ENCODE measurements at regions not wholly inside any gene's neighbourhood (a gene's known extent, or its start where the extent isn't known, plus 50 kb on each side); places are given as distances from the start of the nearest gene placed in this dataset.

DNA sequence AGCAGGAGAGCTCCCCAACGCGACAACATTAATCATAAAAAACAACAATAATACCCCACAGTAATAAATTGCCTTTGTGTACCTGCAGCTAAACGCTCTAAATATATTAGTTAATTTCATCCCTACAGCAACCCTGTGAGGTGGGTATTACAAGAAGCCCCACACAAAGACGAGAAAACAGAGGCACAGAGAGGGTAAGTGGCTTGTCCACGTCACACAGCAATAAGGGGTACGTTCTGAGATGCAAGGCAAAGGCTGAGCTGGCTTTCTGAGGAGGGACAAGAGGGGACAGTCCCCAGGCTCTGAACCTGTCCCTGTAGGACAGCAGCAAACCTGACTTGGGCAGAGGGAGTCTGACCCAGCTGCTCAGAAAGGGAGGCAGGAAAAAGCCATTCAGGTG lies 78.2 kb downstream of the NCOR2 start:
- Histone ChIP-seq H4K8ac (ENCODE audit: low read depth in 2 of 2, low read length in 2 of 2) (no peak overlapping the region), H3K9ac (ENCODE audit: low read depth, low read length) (no peak overlapping the region), H2AK5ac (ENCODE audit: low read depth, low read length) (no peak overlapping the region), H3K23ac (ENCODE audit: low read depth, low read length) (no peak overlapping the region; the same call in 1 of the 2 replicates), H2BK15ac (ENCODE audit: low read depth, low read length) (no peak overlapping the region), H3K4me2 (ENCODE audit: low read depth, low read length) (no peak overlapping the region), H3K27me3 (ENCODE audit: control insufficient read depth, insufficient read depth, low read length) (no peaks in the 10 kb centered on the region), H3K14ac (replicated peaks; ENCODE audit: low read depth, low read length) (no peak overlapping the region), H2BK20ac (ENCODE audit: low read depth, low read length) (no peak overlapping the region), H3K4me1 (ENCODE audit: control insufficient read depth, insufficient read depth, low read length) (peaks cover 2% of the 10 kb centered on the region; the same call in 1 of the 2 replicates), H2AK9ac (replicated peaks; ENCODE audit: low read depth, low read length, poor library complexity) (no peak overlapping the region), H2BK120ac (ENCODE audit: low read depth, low read length) (no peak overlapping the region), H3K9me1 (ENCODE audit: insufficient read depth, low read length) (peaks cover 3% of the 10 kb centered on the region; the same call in 1 of the 2 replicates), H3K79me1 (ENCODE audit: low read depth in 1 of 2, low read length in 2 of 2) (peaks cover 37 to 89% of the 10 kb centered on the region in 2 experiments), H3K4ac (ENCODE audit: low read depth, low read length) (no peak overlapping the region), H3K4me3 (ENCODE audit: insufficient read depth, low read depth, low read length) (no peak overlapping the region), H3K36me3 (ENCODE audit: control insufficient read depth, insufficient read depth, low read length) (peaks cover 40% of the 10 kb centered on the region), H3K56ac (ENCODE audit: extremely low read depth, insufficient read depth, low read length) (no peak overlapping the region), H3K9me3 (ENCODE audit: control insufficient read depth, insufficient read depth, low read length) (no peaks in the 10 kb centered on the region), H2AFZ (replicated peaks; ENCODE audit: low read length, poor library complexity) (no peak overlapping the region), H4K91ac (ENCODE audit: insufficient read depth, low read depth, low read length) (no peak overlapping the region), H4K5ac (ENCODE audit: low read depth, low read length) (no peak overlapping the region), H4K20me1 (ENCODE audit: insufficient read depth, low read length) (peaks cover 92% of the 10 kb centered on the region), H3K27ac (ENCODE audit: insufficient read depth, low read length) (no peak overlapping the region), H3K18ac (ENCODE audit: low read depth, low read length) (no peak overlapping the region), H2BK5ac (ENCODE audit: low read depth, low read length, poor library complexity, severe bottlenecking) (no peak overlapping the region)
- dilution Hi-C loops (cut with HindIII; ENCODE audit: low sequenced_read_pairs, unreplicated experiment) (no loop called here), in situ Hi-C loops (cut with MboI; ENCODE audit: low sequenced_read_pairs) (no loop called here), intact Hi-C loops (cut with micrococcal nuclease) (no loop called here)
- CTCF ChIA-PET, result no interaction called here
- no TSS peak for BruUV-seq (replicated peaks)
- POLR2A ChIA-PET (ENCODE audit: unreplicated experiment), result interaction anchor here (0.6 kb wide), 1 partner anchor 100 kb away, joined by 9 read pairs; no protein-coding TSS in a partner anchor
- TF ChIP-seq, protein P1, sequence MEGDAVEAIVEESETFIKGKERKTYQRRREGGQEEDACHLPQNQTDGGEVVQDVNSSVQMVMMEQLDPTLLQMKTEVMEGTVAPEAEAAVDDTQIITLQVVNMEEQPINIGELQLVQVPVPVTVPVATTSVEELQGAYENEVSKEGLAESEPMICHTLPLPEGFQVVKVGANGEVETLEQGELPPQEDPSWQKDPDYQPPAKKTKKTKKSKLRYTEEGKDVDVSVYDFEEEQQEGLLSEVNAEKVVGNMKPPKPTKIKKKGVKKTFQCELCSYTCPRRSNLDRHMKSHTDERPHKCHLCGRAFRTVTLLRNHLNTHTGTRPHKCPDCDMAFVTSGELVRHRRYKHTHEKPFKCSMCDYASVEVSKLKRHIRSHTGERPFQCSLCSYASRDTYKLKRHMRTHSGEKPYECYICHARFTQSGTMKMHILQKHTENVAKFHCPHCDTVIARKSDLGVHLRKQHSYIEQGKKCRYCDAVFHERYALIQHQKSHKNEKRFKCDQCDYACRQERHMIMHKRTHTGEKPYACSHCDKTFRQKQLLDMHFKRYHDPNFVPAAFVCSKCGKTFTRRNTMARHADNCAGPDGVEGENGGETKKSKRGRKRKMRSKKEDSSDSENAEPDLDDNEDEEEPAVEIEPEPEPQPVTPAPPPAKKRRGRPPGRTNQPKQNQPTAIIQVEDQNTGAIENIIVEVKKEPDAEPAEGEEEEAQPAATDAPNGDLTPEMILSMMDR (conservative IDR thresholded peaks at IDR 0.05; ENCODE audit: low read depth, low read length), result no peak
- TF ChIP-seq BHLHE40 (IDR thresholded peaks at IDR 0.05; ENCODE audit: low read depth, low read length) (no peak), RAD21 (IDR thresholded peaks at IDR 0.05; ENCODE audit: low read length) (no peak), MAZ (IDR thresholded peaks at IDR 0.05; ENCODE audit: borderline replicate concordance, low read depth, low read length) (no peak), RCOR1 (IDR thresholded peaks at IDR 0.05; ENCODE audit: insufficient replicate concordance, low read length) (no peak), MAFK (IDR thresholded peaks at IDR 0.05; ENCODE audit: low read depth, low read length) (no peak), RFX5 (IDR thresholded peaks at IDR 0.05; ENCODE audit: low read depth, low read length) (no peak), POLR2A (IDR thresholded peaks at IDR 0.05; ENCODE audit: low read depth, low read length) (no peak), NFE2L2 (IDR thresholded peaks at IDR 0.05; ENCODE audit: low read depth, low read length) (no peak), CHD1 (IDR thresholded peaks at IDR 0.05; ENCODE audit: low read depth, low read length) (no peak), MXI1 (IDR thresholded peaks at IDR 0.05; ENCODE audit: borderline replicate concordance, low read depth, low read length) (no peak), FOS (IDR thresholded peaks at IDR 0.05; ENCODE audit: low read depth, low read length) (no peak), SMC3 (IDR thresholded peaks at IDR 0.05; ENCODE audit: low read depth, low read length) (no peak), CEBPB (IDR thresholded peaks at IDR 0.05; ENCODE audit: low read depth, low read length) (no peak)
- TF ChIP-seq, protein P2, sequence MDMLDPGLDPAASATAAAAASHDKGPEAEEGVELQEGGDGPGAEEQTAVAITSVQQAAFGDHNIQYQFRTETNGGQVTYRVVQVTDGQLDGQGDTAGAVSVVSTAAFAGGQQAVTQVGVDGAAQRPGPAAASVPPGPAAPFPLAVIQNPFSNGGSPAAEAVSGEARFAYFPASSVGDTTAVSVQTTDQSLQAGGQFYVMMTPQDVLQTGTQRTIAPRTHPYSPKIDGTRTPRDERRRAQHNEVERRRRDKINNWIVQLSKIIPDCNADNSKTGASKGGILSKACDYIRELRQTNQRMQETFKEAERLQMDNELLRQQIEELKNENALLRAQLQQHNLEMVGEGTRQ (IDR thresholded peaks at IDR 0.05; ENCODE audit: low read depth, low read length), result no peak
- TF ChIP-seq, protein P3, sequence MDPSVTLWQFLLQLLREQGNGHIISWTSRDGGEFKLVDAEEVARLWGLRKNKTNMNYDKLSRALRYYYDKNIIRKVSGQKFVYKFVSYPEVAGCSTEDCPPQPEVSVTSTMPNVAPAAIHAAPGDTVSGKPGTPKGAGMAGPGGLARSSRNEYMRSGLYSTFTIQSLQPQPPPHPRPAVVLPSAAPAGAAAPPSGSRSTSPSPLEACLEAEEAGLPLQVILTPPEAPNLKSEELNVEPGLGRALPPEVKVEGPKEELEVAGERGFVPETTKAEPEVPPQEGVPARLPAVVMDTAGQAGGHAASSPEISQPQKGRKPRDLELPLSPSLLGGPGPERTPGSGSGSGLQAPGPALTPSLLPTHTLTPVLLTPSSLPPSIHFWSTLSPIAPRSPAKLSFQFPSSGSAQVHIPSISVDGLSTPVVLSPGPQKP (IDR thresholded peaks at IDR 0.05; ENCODE audit: borderline replicate concordance, low read depth, low read length), result no peak
- DNase-seq (no peak), ATAC-seq (ENCODE audit: low read depth) (no peak)
- 100% methylated on average over 3 of the region's 6 CpGs; no CpG with 5 or more reads in 1 of the 2 experiments for WGBS, 2 experiments (ENCODE audit: extremely low coverage in 2 of 2, insufficient read length in 1 of 2)

Measured in IMR-90 (cell line).